D341Med (cell line): ENCODE measurements at regions not wholly inside any gene's neighbourhood (a gene's known extent, or its start where the extent isn't known, plus 50 kb on each side); places are given as distances from the start of the nearest gene placed in this dataset.

Experiments used
- DNase-seq: peaks from one replicate; pipeline ENCODE4 v3.0.0; 2012; ENCODE audit warnings: low spot score

- no peak for DNase-seq
These were observed 69.9 kb upstream of the TUSC7 start for GRCh38 chr3:116639641-116640040.

- DNase-seq, result no peak
These were observed 69.5 kb upstream of the TUSC7 start for GRCh38 chr3:116640109-116640508.

- no peak for DNase-seq
These were observed 66.6 kb upstream of the TUSC7 start for GRCh38 chr3:116643001-116643400.

- no peak for DNase-seq
These were observed 61.6 kb upstream of the TUSC7 start for GRCh38 chr3:116647996-116648395.
